Spleen (tissue), 11 donors: ENCODE measurements at regions not wholly inside any gene's neighbourhood (a gene's known extent, or its start where the extent isn't known, plus 50 kb on each side); places are given as distances from the start of the nearest gene placed in this dataset.

ENCODE experiments used
- DNase-seq: peaks from one replicate; pipeline ENCODE4 v3.0.0-alpha.2; 2020
- H3K27ac ChIP-seq, 8 donors: fragments of 200-600 bp; sonication (generic) in 7 of 8; 1 replicate in 4 of 8; 2 replicates in 4 of 8; pipeline versions ENCODE4 v1.5.0 to v1.8.0; 2016 to 2021; ENCODE audit warnings: inconsistent platforms in 4 of 8, mild to moderate bottlenecking in 4 of 8, moderate library complexity in 1 of 8
- H3K27me3 ChIP-seq, 7 donors: fragments of 200-600 bp; sonication (generic) in 6 of 7; replicated peaks in 1 of 7; 1 replicate in 4 of 7; 2 replicates in 3 of 7; pipeline versions ENCODE4 v1.5.0 to v1.8.0; 2016 to 2021; ENCODE audit warnings: inconsistent platforms in 3 of 7, mild to moderate bottlenecking in 1 of 7
- H3K36me3 ChIP-seq, 6 donors: fragments of 200-600 bp; sonication (generic) in 5 of 6; 1 replicate in 4 of 6; 2 replicates in 2 of 6; pipeline versions ENCODE4 v1.5.0 to v1.8.0; 2016 to 2021; ENCODE audit warnings: inconsistent platforms in 2 of 6
- H3K4me1 ChIP-seq, 6 donors: fragments of 200-600 bp; sonication (generic) in 5 of 6; 1 replicate in 3 of 6; 2 replicates in 3 of 6; pipeline versions ENCODE4 v1.5.0 to v1.8.0; 2016 to 2021; ENCODE audit warnings: inconsistent platforms in 3 of 6
- H3K4me3 ChIP-seq, 8 donors: fragments of 200-600 bp; sonication (generic) in 7 of 8; 1 replicate in 4 of 8; 2 replicates in 4 of 8; pipeline versions ENCODE4 v1.5.0 to v1.8.0; 2016 to 2021; ENCODE audit warnings: inconsistent platforms in 4 of 8, mild to moderate bottlenecking in 4 of 8, moderate library complexity in 2 of 8
- H3K9me3 ChIP-seq, 8 donors: fragments of 200-600 bp; sonication (generic) in 7 of 8; 1 replicate in 4 of 8; 2 replicates in 4 of 8; pipeline versions ENCODE4 v1.5.0 to v1.8.0; 2016 to 2021; ENCODE audit warnings: inconsistent platforms in 4 of 8
- CTCF ChIP-seq, 11 experiments: fragments of 200-600 bp in 7 of 11; fragments of 450-650 bp in 4 of 11; sonication (generic) in 4 of 11; IDR thresholded peaks in 8 of 11; conservative IDR thresholded peaks in 3 of 11; 1 replicate in 7 of 11; 2 replicates in 4 of 11; pipeline versions ENCODE4 v1.4.0 to v1.8.0; 2016 to 2021; ENCODE audit warnings: antibody characterized with exemption in 11 of 11, inconsistent platforms in 4 of 11, mild to moderate bottlenecking in 1 of 11
- POLR2A ChIP-seq, 3 donors: fragments of 450-650 bp; IDR thresholded peaks; one replicate each; pipeline ENCODE4 v1.5.1; 2017; ENCODE audit warnings: antibody characterized with exemption in 3 of 3, mild to moderate bottlenecking in 1 of 3
- POLR2AphosphoS5 ChIP-seq, 3 donors: sonication (generic); formaldehyde crosslinking; IDR thresholded peaks; one replicate each; pipeline ENCODE4 v1.5.1; 2017; ENCODE audit warnings: antibody characterized with exemption in 3 of 3
- WGBS, 5 donors: extraction: QIAGEN DNeasy Blood & Tissue Kit in 3 of 5; methylation state at CpG; one replicate each; pipeline versions ENCODE4 v1.1.5 to v1.1.7; 2013 to 2018; 5-methylcytosine and 5-hydroxymethylcytosine counted together
- intact Hi-C: fragments of 100-400 bp; cut with DNase I; formaldehyde crosslinking; loops from one replicate; pipeline ENCODE4 v1.15.0; 2023; ENCODE audit warnings: low total_unique reads
- donor health status: healthy with polysubstance abuse.
- donor health status: DM: no; HTN: no; CAD: no; lungs with moderate emphysema.
- donor health status: DM: no; HTN: no; CAD: no.
- donor health status: Bipolar disorder and iron deficiency.
- donor health status: healthy.
- donor health status: DM: no; HTN: no; CAD: no.
- donor health status: DM: yes; HTN: yes; CAD: no.

DNA sequence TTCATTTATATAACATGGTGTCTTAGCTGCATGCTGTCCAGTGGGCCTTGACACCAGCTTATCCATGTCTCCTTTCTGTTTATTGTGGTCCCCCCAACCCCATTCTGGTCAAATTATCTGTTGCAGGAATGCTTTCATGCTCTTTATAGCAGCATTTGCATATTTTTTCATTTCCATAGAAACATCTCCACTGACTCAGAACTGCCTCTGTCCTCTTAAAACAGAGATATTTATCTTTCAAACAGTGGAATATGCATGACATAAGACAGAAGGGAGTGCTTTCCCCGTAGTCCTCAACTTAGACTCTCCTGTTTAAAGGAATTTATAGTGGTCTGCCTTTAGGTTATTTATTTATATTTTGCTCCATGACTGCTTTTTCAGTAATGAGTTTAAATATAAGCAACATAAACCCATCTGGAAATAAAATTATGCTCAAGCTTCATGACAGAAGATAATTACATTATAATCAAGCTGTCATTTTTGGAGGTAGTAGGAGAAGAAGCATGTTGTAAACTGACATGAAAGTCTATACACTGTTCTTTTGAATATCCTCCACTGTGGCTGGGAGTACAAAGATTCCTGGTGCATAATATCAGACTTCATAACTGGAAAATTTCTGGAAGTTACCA, 179.5 kb upstream of the CD96 start:
- intact Hi-C loops = no loop called here
- H3K9me3 ChIP-seq = no peaks in the 10 kb centered on the region
- H3K4me1 ChIP-seq = no peaks in the 10 kb centered on the region
- no peaks in the 10 kb centered on the region for H3K36me3 ChIP-seq
- 28 to 58% (median 39%) methylated on average over 1 of the region's 1 CpG for WGBS, 5 donors
- TF ChIP-seq POLR2A (IDR thresholded peaks at IDR 0.05) = no peak
- no peak for TF ChIP-seq CTCF (IDR thresholded peaks at IDR 0.05 in 8 of 11, conservative IDR thresholded peaks at IDR 0.05 in 3 of 11)
- no peak for TF ChIP-seq POLR2AphosphoS5 (IDR thresholded peaks at IDR 0.05)
- H3K4me3 ChIP-seq = no peak overlapping the region
- no peak for DNase-seq
- H3K27me3 ChIP-seq = no peaks in the 10 kb centered on the region
- no peak overlapping the region for H3K27ac ChIP-seq

DNA sequence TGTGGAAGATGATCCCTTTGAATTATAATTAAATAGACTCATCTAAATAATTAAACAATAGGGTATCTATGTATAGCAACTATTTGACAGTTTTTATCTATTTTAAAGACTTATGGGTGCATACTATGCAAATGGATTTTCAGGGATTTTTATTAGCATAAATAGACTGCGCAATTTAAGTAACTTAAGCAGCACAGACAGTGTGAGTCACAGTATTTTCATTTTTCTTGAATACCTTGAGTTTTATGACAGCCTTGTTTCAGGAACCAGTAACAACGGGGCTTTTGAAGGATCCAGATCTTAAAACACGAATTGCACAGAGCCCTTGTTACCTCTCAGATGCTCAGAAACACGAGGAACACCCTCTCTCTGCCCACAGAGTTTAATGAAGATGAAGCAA, 175.5 kb upstream of the CD96 start:
- WGBS, 5 donors = 67 to 81% (median 72%) methylated on average over 4 of the region's 4 CpGs
- peaks cover 0 to 18% (median 10%) of the 10 kb centered on the region in 8 donors for H3K9me3 ChIP-seq
- H3K36me3 ChIP-seq = no peaks in the 10 kb centered on the region
- no peak for DNase-seq
- intact Hi-C loops = no loop called here
- H3K27me3 ChIP-seq = no peaks in the 10 kb centered on the region
- no peaks in the 10 kb centered on the region for H3K4me1 ChIP-seq
- TF ChIP-seq CTCF (IDR thresholded peaks at IDR 0.05 in 8 of 11, conservative IDR thresholded peaks at IDR 0.05 in 3 of 11) = no peak
- TF ChIP-seq POLR2AphosphoS5 (IDR thresholded peaks at IDR 0.05) = no peak
- no peak for TF ChIP-seq POLR2A (IDR thresholded peaks at IDR 0.05)
- H3K27ac ChIP-seq = no peak overlapping the region
- H3K4me3 ChIP-seq = no peak overlapping the region

DNA sequence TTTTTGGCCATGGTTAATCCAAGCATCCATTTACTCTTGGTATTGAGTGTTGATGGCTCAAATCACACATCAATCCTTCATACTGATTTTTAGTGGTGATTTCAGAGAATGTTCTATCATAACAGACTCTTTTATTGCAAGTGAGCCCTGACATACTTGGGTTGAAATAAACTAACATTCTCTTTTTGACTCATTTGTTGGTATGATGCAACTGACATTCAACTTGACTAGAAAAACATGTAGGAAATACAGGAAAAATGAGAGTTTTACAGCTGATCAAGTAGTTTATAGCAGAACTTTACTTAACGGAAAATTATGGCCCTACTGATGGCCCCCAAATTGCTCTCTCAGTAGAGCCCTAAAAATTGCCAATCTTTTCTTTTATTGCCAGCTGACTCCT, 173.9 kb upstream of the CD96 start:
- intact Hi-C loops = no loop called here

DNA sequence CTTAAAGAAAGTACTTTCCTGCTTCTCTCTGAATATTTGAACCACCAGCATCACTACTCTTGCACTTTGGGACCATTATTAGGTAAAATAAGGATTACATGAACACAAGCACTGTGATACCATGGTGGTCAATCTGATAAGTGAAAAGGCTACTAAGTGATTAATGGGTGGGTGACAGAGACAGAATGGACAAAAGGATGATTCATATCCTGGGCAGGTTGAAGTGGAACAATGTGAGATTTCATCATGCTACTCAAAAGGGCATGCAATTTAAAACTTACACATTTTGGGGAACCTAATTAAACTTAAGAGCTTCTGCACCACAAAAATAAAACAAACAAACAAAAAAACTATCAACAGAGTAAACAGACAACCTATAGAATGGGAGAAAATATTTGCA, 172.0 kb upstream of the CD96 start:
- intact Hi-C loops = no loop called here
- Histone ChIP-seq H3K27ac (no peak overlapping the region), H3K27me3 (no peaks in the 10 kb centered on the region), H3K4me1 (no peaks in the 10 kb centered on the region), H3K4me3 (no peak overlapping the region), H3K36me3 (no peaks in the 10 kb centered on the region), H3K9me3 (peaks cover 0 to 52% (median 39%) of the 10 kb centered on the region in 8 donors)
- TF ChIP-seq POLR2A (IDR thresholded peaks at IDR 0.05) (no peak), CTCF (IDR thresholded peaks at IDR 0.05 in 8 of 11, conservative IDR thresholded peaks at IDR 0.05 in 3 of 11) (no peak), POLR2AphosphoS5 (IDR thresholded peaks at IDR 0.05) (no peak)
- no peak for DNase-seq

More for the DNA sequence above, 173.9 kb upstream of the CD96 start:
- peaks cover 0 to 33% (median 25%) of the 10 kb centered on the region in 8 donors for H3K9me3 ChIP-seq
- no peaks in the 10 kb centered on the region for H3K4me1 ChIP-seq
- DNase-seq = no peak
- H3K27me3 ChIP-seq = no peaks in the 10 kb centered on the region
- H3K36me3 ChIP-seq = no peaks in the 10 kb centered on the region
- 88 to 93% (median 90%) methylated on average over 1 of the region's 1 CpG for WGBS, 5 donors
- TF ChIP-seq CTCF (IDR thresholded peaks at IDR 0.05 in 8 of 11, conservative IDR thresholded peaks at IDR 0.05 in 3 of 11) = no peak
- H3K27ac ChIP-seq = no peak overlapping the region
- no peak overlapping the region for H3K4me3 ChIP-seq
